GM23248 (cell line): ENCODE measurements at regions not wholly inside any gene's neighbourhood (a gene's known extent, or its start where the extent isn't known, plus 50 kb on each side); places are given as distances from the start of the nearest gene placed in this dataset.

ENCODE experiments used
- EZH2 ChIP-seq: fragments of 200-600 bp; sonication (generic); IDR thresholded peaks from 2 replicates; pipeline ENCODE4 v1.6.1; 2018; ENCODE audit warnings: antibody characterized with exemption, mild to moderate bottlenecking; ENCODE audit not compliant: insufficient read depth, poor library complexity, severe bottlenecking
- EZH2phosphoT487 ChIP-seq: fragments of 200-600 bp; sonication (generic); IDR thresholded peaks from 2 replicates; pipeline ENCODE4 v1.6.1; 2018; ENCODE audit warnings: antibody characterized with exemption, moderate library complexity, mild to moderate bottlenecking, low read depth; ENCODE audit not compliant: insufficient read depth

GRCh38 chr17:77488531-77489238, 347.9 kb downstream of the SEC14L1 start:
- no peak for TF ChIP-seq EZH2phosphoT487
- no peak for TF ChIP-seq EZH2
